ENCODE measurements at regions not wholly inside any gene's neighbourhood (a gene's known extent, or its start where the extent isn't known, plus 50 kb on each side); places are given as distances from the start of the nearest gene placed in this dataset.

- H3K4me1 Mint-ChIP-seq = no peaks in the 10 kb centered on the region
These were observed 686.8 kb downstream of the KCTD16 start for GRCh38 chr5:144857454-144857853.

GRCh38 chr5:144844086-144844485 lies 673.4 kb downstream of the KCTD16 start:
- H3K27ac Mint-ChIP-seq = no peak overlapping the region
- Histone ChIP-seq H2AFZ (no peak overlapping the region), H3K36me3 (ENCODE audit: insufficient read depth) (no peaks in the 10 kb centered on the region), H3K79me2 (replicated peaks; ENCODE audit: insufficient read depth) (no peaks in the 10 kb centered on the region), H3K4me1 (ENCODE audit: insufficient read depth) (no peaks in the 10 kb centered on the region), H4K20me1 (replicated peaks; ENCODE audit: insufficient read depth) (no peaks in the 10 kb centered on the region), H3K4me2 (no peak overlapping the region), H3K27me3 (ENCODE audit: insufficient read depth) (no peaks in the 10 kb centered on the region), H3F3A (replicated peaks; ENCODE audit: low read depth) (no peaks in the 10 kb centered on the region), H3K9me2 (ENCODE audit: insufficient read depth) (no peaks in the 10 kb centered on the region; the same call in 1 of the 2 replicates), H3K4me3 (no peak overlapping the region), H3K27ac (ENCODE audit: low read depth) (no peak overlapping the region)
- H3K27me3 Mint-ChIP-seq (ENCODE audit: insufficient read depth, low read depth, poor library complexity) = no peaks in the 10 kb centered on the region
- DNase-seq (ENCODE audit: low spot score) (no peak), ATAC-seq (no peak)
- H3K4me3 Mint-ChIP-seq = no peak overlapping the region
- peaks cover 11% of the 10 kb centered on the region for H3K4me1 Mint-ChIP-seq
- H3K36me3 Mint-ChIP-seq (ENCODE audit: low read depth) = peaks cover 2% of the 10 kb centered on the region; the same call in 2 of the 3 replicates
- H3K9me3 Mint-ChIP-seq = peaks cover 15% of the 10 kb centered on the region; the same call in 2 of the 3 replicates
- TF ChIP-seq STAT1 (IDR thresholded peaks at IDR 0.05; ENCODE audit: unreplicated experiment) (no peak), CREB1 (CRISPR knock-in tag; IDR thresholded peaks at IDR 0.05; ENCODE audit: low read depth) (no peak), ZNF331 (CRISPR knock-in tag; IDR thresholded peaks at IDR 0.05; ENCODE audit: low read depth) (no peak), ZNF462 (CRISPR knock-in tag; IDR thresholded peaks at IDR 0.05) (no peak), REST (IDR thresholded peaks at IDR 0.05; ENCODE audit: unreplicated experiment) (no peak), POLR2AphosphoS5 (IDR thresholded peaks at IDR 0.05; ENCODE audit: low read depth) (no peak), ETS1 (IDR thresholded peaks at IDR 0.05) (no peak), NANOG (IDR thresholded peaks at IDR 0.05; ENCODE audit: borderline replicate concordance) (no peak), EZH2phosphoT487 (IDR thresholded peaks at IDR 0.05; ENCODE audit: unreplicated experiment) (no peak), JUNB (IDR thresholded peaks at IDR 0.05; ENCODE audit: unreplicated experiment) (no peak)

More at GRCh38 chr5:144857454-144857853, 686.8 kb downstream of the KCTD16 start:
- TF ChIP-seq CREB1 (CRISPR knock-in tag; IDR thresholded peaks at IDR 0.05; ENCODE audit: low read depth) (no peak), EZH2 (IDR thresholded peaks at IDR 0.05; ENCODE audit: low read depth, unreplicated experiment) (no peak)
- Histone ChIP-seq H3K79me2 (replicated peaks; ENCODE audit: insufficient read depth) (no peaks in the 10 kb centered on the region), H3K4me3 (no peak overlapping the region), H3K36me3 (ENCODE audit: insufficient read depth) (no peaks in the 10 kb centered on the region), H4K20me1 (replicated peaks; ENCODE audit: insufficient read depth) (no peaks in the 10 kb centered on the region), H3K27me3 (ENCODE audit: insufficient read depth) (no peaks in the 10 kb centered on the region), H3K9me2 (ENCODE audit: insufficient read depth) (no peaks in the 10 kb centered on the region), H3K4me2 (no peak overlapping the region), H3K27ac (ENCODE audit: low read depth) (no peak overlapping the region), H3F3A (replicated peaks; ENCODE audit: low read depth) (no peaks in the 10 kb centered on the region), H2AFZ (no peak overlapping the region), H3K4me1 (ENCODE audit: insufficient read depth) (no peaks in the 10 kb centered on the region)
- Mint-ChIP-seq H3K36me3 (ENCODE audit: low read depth) (no peaks in the 10 kb centered on the region), H3K27me3 (ENCODE audit: insufficient read depth, low read depth, poor library complexity) (no peaks in the 10 kb centered on the region), H3K27ac (no peak overlapping the region), H3K9me3 (no peaks in the 10 kb centered on the region), H3K4me3 (no peak overlapping the region)
- DNase-seq (ENCODE audit: low spot score) = no peak
- ATAC-seq = no peak

Data from GM23338 (cell line).